GM19455 (cell line): ENCODE measurements at regions not wholly inside any gene's neighbourhood (a gene's known extent, or its start where the extent isn't known, plus 50 kb on each side); places are given as distances from the start of the nearest gene placed in this dataset.
"Not testable (repeated sequence)": the region's sequence is repeated elsewhere in the genome, so short reads cannot be mapped to it uniquely, and the experiment has no call there.

Experiments
- ATAC-seq: cut with Tn5 transposase; IDR thresholded peaks from one replicate; pipeline ENCODE4 v1.9.1; 2021; ENCODE audit not compliant: unreplicated experiment

DNA sequence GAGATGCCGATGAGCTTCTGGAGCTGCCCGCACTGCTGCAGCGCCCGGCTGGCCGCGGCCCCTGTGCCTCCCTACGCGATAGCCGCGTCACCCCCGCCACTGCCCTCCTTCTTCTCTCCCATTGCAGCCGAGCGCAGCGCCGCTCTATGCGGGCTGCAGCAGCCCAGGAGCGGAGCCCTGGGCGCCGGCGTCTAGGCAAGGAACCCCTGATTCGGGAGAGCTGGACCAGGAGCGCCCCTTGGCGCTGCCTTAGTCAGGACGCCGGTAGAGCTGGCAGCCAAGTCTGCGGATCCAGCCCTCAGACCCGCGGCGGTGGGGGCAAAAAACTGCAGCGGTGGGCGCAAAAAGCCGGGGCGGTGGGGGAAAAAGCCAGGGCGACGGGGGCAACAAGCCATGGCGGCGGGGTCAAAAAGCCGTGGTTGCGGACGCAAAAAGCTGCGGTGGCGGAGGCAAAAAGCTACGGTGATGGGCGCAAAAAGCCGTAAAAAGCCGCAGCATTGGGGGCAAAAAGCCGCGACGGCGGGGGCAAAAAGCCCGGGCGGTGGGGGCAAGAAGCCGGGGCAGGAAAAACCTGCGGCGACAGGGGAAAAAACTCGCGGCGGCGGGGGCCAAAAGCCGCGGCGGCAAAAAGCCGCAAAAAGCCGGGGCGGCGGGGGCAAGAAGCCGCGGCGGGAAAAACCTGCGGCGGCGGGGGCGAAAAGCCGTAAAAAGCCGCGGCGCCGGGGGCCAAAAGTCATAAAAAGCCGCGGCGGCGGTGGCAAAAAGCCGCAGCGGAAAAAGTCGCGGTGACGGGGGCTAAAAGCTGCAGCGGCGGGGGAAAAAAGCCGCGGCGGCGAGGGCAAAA is 1668.6 kb downstream of the RPIA start:
- not testable (repeated sequence) for ATAC-seq

- ATAC-seq, result not testable (repeated sequence)
Observed at GRCh38 chr2:90360731-90361035, 1669.2 kb downstream of the RPIA start.
